Central memory CD4-positive, alpha-beta T cell (primary cell): ENCODE measurements at regions not wholly inside any gene's neighbourhood (a gene's known extent, or its start where the extent isn't known, plus 50 kb on each side); places are given as distances from the start of the nearest gene placed in this dataset.
A peak's percentile ranks its signal among the peaks of the same experiment; 100 is the strongest.

ENCODE experiments used
- DNase-seq: peaks from one replicate; pipeline ENCODE4 v3.0.0; 2022

GRCh38 chr10:69716711-69717560 lies 84.8 kb upstream of the COL13A1 start:
- peak; percentile 38 for DNase-seq

GRCh38 chr10:69718951-69719350 lies 82.8 kb upstream of the COL13A1 start:
- DNase-seq, result no peak

GRCh38 chr10:69721690-69722310 lies 79.9 kb upstream of the COL13A1 start:
- no peak for DNase-seq

- no peak for DNase-seq
Measured at GRCh38 chr10:69723653-69724052, 78.1 kb upstream of the COL13A1 start.

GRCh38 chr10:69726850-69727249 lies 74.9 kb upstream of the COL13A1 start:
- no peak for DNase-seq

- DNase-seq, result no peak
Measured at GRCh38 chr10:69728335-69728870, 73.3 kb upstream of the COL13A1 start.

GRCh38 chr10:69729326-69730048 lies 72.2 kb upstream of the COL13A1 start:
- DNase-seq, result no peak

- no peak for DNase-seq
Measured at GRCh38 chr10:69730251-69731156, 71.2 kb upstream of the COL13A1 start.

- no peak for DNase-seq
Measured at GRCh38 chr10:69731184-69731583, 70.5 kb upstream of the COL13A1 start.

GRCh38 chr10:69731698-69732097 lies 70.0 kb upstream of the COL13A1 start:
- no peak for DNase-seq

- no peak for DNase-seq
Measured at GRCh38 chr10:69732147-69732825, 69.4 kb upstream of the COL13A1 start.

- DNase-seq, result no peak
Measured at GRCh38 chr10:69732826-69733150, 68.9 kb upstream of the COL13A1 start.

- DNase-seq, result no peak
Measured at GRCh38 chr10:69733791-69734261, 67.9 kb upstream of the COL13A1 start.

GRCh38 chr10:69734416-69734796 lies 67.3 kb upstream of the COL13A1 start:
- DNase-seq, result no peak

GRCh38 chr10:69734797-69735468 lies 66.8 kb upstream of the COL13A1 start:
- DNase-seq, result no peak

GRCh38 chr10:69736886-69737641 lies 64.6 kb upstream of the COL13A1 start:
- no peak for DNase-seq

- no peak for DNase-seq
Measured at GRCh38 chr10:69738071-69738470, 63.6 kb upstream of the COL13A1 start.

GRCh38 chr10:69738858-69739435 lies 62.8 kb upstream of the COL13A1 start:
- no peak for DNase-seq

- DNase-seq, result no peak
Measured at GRCh38 chr10:69739634-69740033, 62.1 kb upstream of the COL13A1 start.

GRCh38 chr10:69740126-69740525 lies 61.6 kb upstream of the COL13A1 start:
- no peak for DNase-seq
